Nephron progenitor cell (in vitro differentiated cells): ENCODE measurements at regions not wholly inside any gene's neighbourhood (a gene's known extent, or its start where the extent isn't known, plus 50 kb on each side); places are given as distances from the start of the nearest gene placed in this dataset.

Experiments
- DNase-seq: peaks from one replicate; pipeline ENCODE4 v3.0.0; 2021
- H3K27ac Mint-ChIP-seq: 2 replicates; pipeline ENCODE4 v1.8.0; 2021; ENCODE audit warnings: mild to moderate bottlenecking, moderate library complexity, mixed read lengths
- H3K27me3 Mint-ChIP-seq: 2 replicates; pipeline ENCODE4 v1.8.0; 2021; ENCODE audit warnings: mild to moderate bottlenecking, low read depth, mixed read lengths; ENCODE audit not compliant: poor library complexity
- H3K36me3 Mint-ChIP-seq: 2 replicates; pipeline ENCODE4 v1.8.0; 2021; ENCODE audit warnings: low read depth, mixed read lengths
- H3K4me1 Mint-ChIP-seq: 2 replicates; pipeline ENCODE4 v1.8.0; 2021; ENCODE audit warnings: mixed read lengths
- H3K4me3 Mint-ChIP-seq: 2 replicates; pipeline ENCODE4 v1.8.0; 2021; ENCODE audit warnings: mild to moderate bottlenecking, moderate library complexity, mixed read lengths
- H3K9me3 Mint-ChIP-seq: 2 replicates; pipeline ENCODE4 v1.8.0; 2021; ENCODE audit warnings: mild to moderate bottlenecking, moderate library complexity, mixed read lengths
- TF ChIP-seq, protein P1 (sequence below): fragments of 200-600 bp; sonication (generic); IDR thresholded peaks from 2 replicates; pipeline ENCODE4 v1.5.0; 2021; ENCODE audit warnings: antibody characterized with exemption

DNA sequence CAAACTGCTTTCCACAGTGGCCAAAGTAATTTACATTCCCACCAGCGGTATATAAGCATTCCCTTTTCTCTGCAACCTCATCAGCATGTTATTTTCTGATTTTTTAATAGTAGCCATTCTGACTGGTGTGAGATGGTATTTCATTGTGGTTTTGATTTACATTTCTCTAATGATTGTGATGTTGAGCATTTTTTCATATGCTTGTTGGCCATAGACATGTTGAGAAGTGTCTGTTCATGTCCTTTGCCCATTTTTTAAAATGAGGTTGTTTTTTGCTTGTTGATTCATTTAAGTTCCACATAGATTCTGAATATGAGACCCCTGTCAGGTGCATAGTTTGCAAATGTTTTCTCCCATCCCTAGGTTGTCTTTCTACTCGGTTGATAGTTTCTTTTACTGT lies 254.5 kb upstream of the MPDZ start:
- TF ChIP-seq, protein P1, sequence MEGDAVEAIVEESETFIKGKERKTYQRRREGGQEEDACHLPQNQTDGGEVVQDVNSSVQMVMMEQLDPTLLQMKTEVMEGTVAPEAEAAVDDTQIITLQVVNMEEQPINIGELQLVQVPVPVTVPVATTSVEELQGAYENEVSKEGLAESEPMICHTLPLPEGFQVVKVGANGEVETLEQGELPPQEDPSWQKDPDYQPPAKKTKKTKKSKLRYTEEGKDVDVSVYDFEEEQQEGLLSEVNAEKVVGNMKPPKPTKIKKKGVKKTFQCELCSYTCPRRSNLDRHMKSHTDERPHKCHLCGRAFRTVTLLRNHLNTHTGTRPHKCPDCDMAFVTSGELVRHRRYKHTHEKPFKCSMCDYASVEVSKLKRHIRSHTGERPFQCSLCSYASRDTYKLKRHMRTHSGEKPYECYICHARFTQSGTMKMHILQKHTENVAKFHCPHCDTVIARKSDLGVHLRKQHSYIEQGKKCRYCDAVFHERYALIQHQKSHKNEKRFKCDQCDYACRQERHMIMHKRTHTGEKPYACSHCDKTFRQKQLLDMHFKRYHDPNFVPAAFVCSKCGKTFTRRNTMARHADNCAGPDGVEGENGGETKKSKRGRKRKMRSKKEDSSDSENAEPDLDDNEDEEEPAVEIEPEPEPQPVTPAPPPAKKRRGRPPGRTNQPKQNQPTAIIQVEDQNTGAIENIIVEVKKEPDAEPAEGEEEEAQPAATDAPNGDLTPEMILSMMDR = no peak

DNA sequence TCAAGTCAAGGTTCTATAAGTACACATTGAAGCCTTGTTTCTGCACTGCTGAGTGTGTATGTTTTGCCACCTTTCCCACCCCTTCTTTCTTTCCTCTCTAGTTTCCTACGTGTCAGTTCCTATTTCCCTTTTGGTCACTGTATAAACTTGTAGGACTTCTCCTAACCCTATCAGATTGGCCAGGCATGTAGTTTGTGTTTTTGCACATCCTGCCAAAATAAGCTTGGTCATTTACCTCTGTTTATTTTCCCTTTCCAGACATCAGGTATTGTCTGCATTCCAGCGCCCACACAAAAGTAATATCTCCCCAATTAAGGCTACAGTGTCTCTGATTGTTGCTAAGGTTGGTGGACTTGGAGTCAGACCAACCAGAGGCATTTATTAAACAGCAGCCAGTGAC lies 252.9 kb upstream of the MPDZ start:
- H3K27ac Mint-ChIP-seq = no peak overlapping the region
- H3K4me1 Mint-ChIP-seq = peaks cover 13% of the 10 kb centered on the region
- no peak for DNase-seq
- H3K36me3 Mint-ChIP-seq = peaks cover 7% of the 10 kb centered on the region
- H3K27me3 Mint-ChIP-seq = peaks cover 4% of the 10 kb centered on the region
- TF ChIP-seq, protein P1 = no peak
- no peak overlapping the region for H3K4me3 Mint-ChIP-seq
- peaks cover 30% of the 10 kb centered on the region for H3K9me3 Mint-ChIP-seq

More for the DNA sequence above, 254.5 kb upstream of the MPDZ start:
- H3K4me3 Mint-ChIP-seq = no peak overlapping the region
- peaks cover 18% of the 10 kb centered on the region for H3K9me3 Mint-ChIP-seq
- no peaks in the 10 kb centered on the region for H3K36me3 Mint-ChIP-seq
- peaks cover 4% of the 10 kb centered on the region for H3K27me3 Mint-ChIP-seq
- H3K27ac Mint-ChIP-seq = no peak overlapping the region
- DNase-seq = no peak
- peaks cover 13% of the 10 kb centered on the region for H3K4me1 Mint-ChIP-seq

DNA sequence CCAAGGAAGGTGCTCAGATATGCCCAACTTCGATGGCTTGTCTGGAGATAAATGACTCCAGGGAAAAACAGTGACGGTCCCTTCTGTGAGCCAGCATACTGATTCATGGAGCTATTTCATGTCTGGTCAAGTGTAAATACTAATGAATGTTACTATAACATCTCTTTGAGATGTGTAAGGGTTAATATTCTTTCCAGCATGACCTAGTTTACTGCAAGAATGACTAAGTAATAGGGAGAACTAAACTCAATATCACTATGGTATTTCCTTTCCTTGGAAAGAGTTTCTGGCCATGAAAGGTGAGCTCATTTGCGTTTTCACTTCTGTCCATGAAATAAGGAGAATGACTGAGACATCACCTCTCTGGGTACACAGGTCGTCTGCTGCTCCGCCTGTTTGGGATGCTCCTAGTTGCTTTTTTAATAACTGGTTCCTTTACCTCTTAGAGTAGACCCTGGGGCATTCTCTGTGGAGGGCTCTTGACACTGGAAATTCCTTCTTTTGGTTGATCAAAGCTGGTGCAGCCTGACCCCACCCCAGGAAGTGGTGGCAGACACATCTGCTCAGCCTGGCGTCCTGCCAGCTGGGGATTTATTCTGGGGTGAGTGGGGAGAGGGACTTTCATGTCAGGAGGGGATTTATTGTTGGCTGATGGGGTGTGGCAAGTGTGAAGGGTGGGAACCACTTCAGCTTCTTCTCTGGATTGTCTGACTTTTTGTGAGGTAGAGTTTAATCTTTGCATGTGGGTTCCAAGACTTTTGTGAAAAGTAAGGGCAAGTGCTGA lies 250.0 kb upstream of the MPDZ start:
- Mint-ChIP-seq H3K4me3 (no peak overlapping the region), H3K27ac (peak overlapping the region; percentile 55), H3K27me3 (peaks cover 4% of the 10 kb centered on the region), H3K4me1 (peaks cover 13% of the 10 kb centered on the region), H3K36me3 (peaks cover 7% of the 10 kb centered on the region), H3K9me3 (peaks cover 34% of the 10 kb centered on the region)
- TF ChIP-seq, protein P1 = no peak
- DNase-seq = no peak

DNA sequence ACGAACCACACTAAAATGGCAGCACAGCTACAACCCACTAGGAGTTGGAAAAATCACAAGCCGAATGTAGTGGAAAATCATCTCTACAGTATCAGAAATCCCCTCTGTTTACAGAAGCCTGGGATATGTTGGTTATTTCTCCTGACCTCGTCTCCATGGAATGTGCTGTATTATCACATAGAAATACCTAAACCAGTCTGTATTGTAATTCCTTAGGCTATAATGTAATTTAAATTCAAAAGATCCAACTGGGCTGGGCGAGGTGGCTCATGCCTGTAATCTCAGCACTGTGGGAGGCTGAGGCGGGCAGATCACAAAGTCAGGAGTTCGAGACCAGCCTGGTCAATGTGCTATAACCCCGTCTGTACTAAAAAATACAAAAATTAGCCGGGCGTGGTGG lies 244.8 kb upstream of the MPDZ start:
- TF ChIP-seq, protein P1 = no peak
- Mint-ChIP-seq H3K36me3 (peaks cover 7% of the 10 kb centered on the region), H3K27me3 (no peaks in the 10 kb centered on the region), H3K9me3 (peaks cover 20% of the 10 kb centered on the region), H3K4me1 (no peaks in the 10 kb centered on the region), H3K4me3 (no peak overlapping the region), H3K27ac (no peak overlapping the region)
- no peak for DNase-seq

DNA sequence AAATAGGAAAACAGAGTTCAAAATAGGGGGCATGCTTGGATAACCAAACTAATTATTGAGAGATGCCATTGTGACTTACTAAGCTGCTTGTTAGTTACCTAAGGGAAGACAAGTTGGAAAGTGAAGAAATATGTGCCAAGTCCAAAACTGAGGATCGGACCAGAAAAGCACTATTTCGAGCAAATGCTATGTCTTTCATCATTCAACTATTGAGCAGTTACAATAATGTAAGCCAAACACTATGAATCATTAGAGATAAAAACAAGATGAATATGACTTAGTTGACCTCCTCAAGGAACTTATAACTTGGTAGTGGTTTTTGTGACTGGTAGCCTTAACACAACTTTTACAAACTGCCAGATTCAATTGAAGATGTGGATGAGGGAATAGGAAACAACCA lies 240.6 kb upstream of the MPDZ start:
- no peak overlapping the region for H3K27ac Mint-ChIP-seq
- no peaks in the 10 kb centered on the region for H3K4me1 Mint-ChIP-seq
- H3K4me3 Mint-ChIP-seq = no peak overlapping the region

More for the DNA sequence above, 240.6 kb upstream of the MPDZ start:
- TF ChIP-seq, protein P1 = no peak
- Mint-ChIP-seq H3K9me3 (peaks cover 24% of the 10 kb centered on the region), H3K36me3 (peaks cover 5% of the 10 kb centered on the region), H3K27me3 (peaks cover 2% of the 10 kb centered on the region)
- no peak for DNase-seq
